K562 (cell line): ENCODE measurements at regions not wholly inside any gene's neighbourhood (a gene's known extent, or its start where the extent isn't known, plus 50 kb on each side); places are given as distances from the start of the nearest gene placed in this dataset.

Source experiments
- CCNT2 ChIP-seq: IDR thresholded peaks from 2 replicates; pipeline ENCODE4 v1.6.1; 2011; ENCODE audit warnings: borderline replicate concordance, low read depth, mild to moderate bottlenecking, moderate library complexity, mixed read lengths, low read length; ENCODE audit not compliant: insufficient read length; ENCODE audit errors: extremely low read depth
- CHD4 ChIP-seq: fragments of 200-600 bp; sonication (generic); IDR thresholded peaks from 3 replicates; pipeline ENCODE4 v1.6.1; 2012; ENCODE audit warnings: low read depth, mild to moderate bottlenecking, mixed read lengths, low read length, inconsistent platforms; ENCODE audit not compliant: insufficient read depth, insufficient replicate concordance, poor library complexity, severe bottlenecking
- FOXJ2 ChIP-seq: fragments of 200-800 bp; sonication (Bioruptor generic); IDR thresholded peaks from 2 replicates; pipeline ENCODE4 v1.6.1; 2016; ENCODE audit warnings: missing genetic modification characterization, missing compliant biosample characterization
- HSF4 ChIP-seq: fragments of 250-450 bp; sonication (Bioruptor Pico); IDR thresholded peaks from 2 replicates; pipeline ENCODE4 v2.1.2; 2022; ENCODE audit warnings: mild to moderate bottlenecking, moderate library complexity, borderline replicate concordance
- PCBP1 ChIP-seq: fragments of 200-400 bp; formaldehyde crosslinking; IDR thresholded peaks from 2 replicates; pipeline ENCODE4 v1.6.1; 2018; ENCODE audit warnings: mild to moderate bottlenecking, low read depth, low read length; ENCODE audit not compliant: poor library complexity, severe bottlenecking
- SIRT6 ChIP-seq: IDR thresholded peaks from one replicate; pipeline ENCODE4 v1.6.1; 2012; ENCODE audit warnings: low read depth, mild to moderate bottlenecking, control low read depth, inconsistent platforms, low read length, moderate library complexity
- SRSF3 ChIP-seq: fragments of 200-400 bp; formaldehyde crosslinking; IDR thresholded peaks from 2 replicates; pipeline ENCODE4 v1.6.1; 2016; ENCODE audit warnings: mild to moderate bottlenecking, low read length, moderate library complexity; ENCODE audit not compliant: insufficient read depth
- XRCC5 ChIP-seq: fragments of 200-400 bp; formaldehyde crosslinking; IDR thresholded peaks from 2 replicates; pipeline ENCODE4 v1.6.1; 2017; ENCODE audit warnings: low read depth, mild to moderate bottlenecking, low read length
- ZBTB8A ChIP-seq: fragments of 450-650 bp; IDR thresholded peaks from 2 replicates; pipeline ENCODE4 v1.6.1; 2018; ENCODE audit warnings: mild to moderate bottlenecking, moderate library complexity; ENCODE audit not compliant: partially characterized antibody
- ZNF217 ChIP-seq: sonication (generic); formaldehyde crosslinking; IDR thresholded peaks from 2 replicates; pipeline ENCODE4 v1.8.0; 2022; ENCODE audit warnings: mild to moderate bottlenecking, missing genetic modification reagents
- TF ChIP-seq, protein P1 (sequence below): sonication (generic); formaldehyde crosslinking; IDR thresholded peaks from 2 replicates; pipeline ENCODE4 v1.8.0; 2023; ENCODE audit warnings: mild to moderate bottlenecking, missing genetic modification reagents
- TF ChIP-seq, protein P2 (sequence below), 2 experiments: fragments of 450-650 bp in 1 of 2; sonication (generic) in 1 of 2; formaldehyde crosslinking in 1 of 2; IDR thresholded peaks; 2 replicates each; pipeline versions ENCODE4 v1.7.1 to v1.9.0; 2016 to 2022; ENCODE audit warnings: inconsistent platforms in 1 of 2, mild to moderate bottlenecking in 1 of 2, missing genetic modification reagents in 1 of 2
- TF ChIP-seq, protein P3 (sequence below): fragments of 250-450 bp; sonication (Bioruptor Pico); IDR thresholded peaks from 2 replicates; pipeline ENCODE4 v1.8.0; 2021; ENCODE audit warnings: moderate library complexity, mild to moderate bottlenecking, inconsistent platforms

DNA sequence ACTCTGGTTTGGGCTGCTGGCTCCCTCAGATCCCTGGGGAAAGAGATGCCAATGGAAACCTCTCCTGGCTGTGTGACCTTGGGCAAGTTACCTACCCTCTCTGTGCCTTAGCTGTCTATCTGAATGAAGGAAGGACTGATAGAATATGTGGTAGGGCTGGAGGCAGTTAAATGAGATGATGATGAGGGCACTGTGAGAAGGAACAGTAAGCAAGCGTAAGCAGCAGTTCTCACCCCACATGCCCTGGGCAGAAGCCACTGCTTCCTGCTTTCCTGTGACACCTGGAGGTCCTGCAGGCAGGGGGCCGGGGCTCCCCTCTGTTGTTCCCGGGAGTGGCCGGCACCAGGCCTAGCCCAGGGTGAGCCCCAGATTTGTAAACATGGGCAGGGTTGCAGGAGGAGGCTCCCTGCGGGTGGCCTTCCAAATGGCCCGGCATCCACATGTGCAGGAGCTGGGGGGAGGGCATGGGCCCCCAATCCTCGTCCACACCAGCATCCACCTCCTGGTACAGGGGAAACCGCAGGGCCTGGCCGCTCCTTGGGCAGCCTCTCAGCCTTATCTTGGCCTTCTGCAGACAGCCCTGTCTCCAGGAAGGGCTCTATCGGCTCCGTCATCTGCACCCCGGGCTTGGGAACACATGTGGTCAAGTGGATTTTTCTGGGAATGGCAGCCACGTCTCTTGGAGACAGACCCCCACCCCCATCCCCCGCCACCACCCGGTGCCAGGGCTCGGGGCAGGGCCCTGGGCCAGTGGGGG, 235.6 kb upstream of the GSE1 start (continued):
- TF ChIP-seq, protein P1, sequence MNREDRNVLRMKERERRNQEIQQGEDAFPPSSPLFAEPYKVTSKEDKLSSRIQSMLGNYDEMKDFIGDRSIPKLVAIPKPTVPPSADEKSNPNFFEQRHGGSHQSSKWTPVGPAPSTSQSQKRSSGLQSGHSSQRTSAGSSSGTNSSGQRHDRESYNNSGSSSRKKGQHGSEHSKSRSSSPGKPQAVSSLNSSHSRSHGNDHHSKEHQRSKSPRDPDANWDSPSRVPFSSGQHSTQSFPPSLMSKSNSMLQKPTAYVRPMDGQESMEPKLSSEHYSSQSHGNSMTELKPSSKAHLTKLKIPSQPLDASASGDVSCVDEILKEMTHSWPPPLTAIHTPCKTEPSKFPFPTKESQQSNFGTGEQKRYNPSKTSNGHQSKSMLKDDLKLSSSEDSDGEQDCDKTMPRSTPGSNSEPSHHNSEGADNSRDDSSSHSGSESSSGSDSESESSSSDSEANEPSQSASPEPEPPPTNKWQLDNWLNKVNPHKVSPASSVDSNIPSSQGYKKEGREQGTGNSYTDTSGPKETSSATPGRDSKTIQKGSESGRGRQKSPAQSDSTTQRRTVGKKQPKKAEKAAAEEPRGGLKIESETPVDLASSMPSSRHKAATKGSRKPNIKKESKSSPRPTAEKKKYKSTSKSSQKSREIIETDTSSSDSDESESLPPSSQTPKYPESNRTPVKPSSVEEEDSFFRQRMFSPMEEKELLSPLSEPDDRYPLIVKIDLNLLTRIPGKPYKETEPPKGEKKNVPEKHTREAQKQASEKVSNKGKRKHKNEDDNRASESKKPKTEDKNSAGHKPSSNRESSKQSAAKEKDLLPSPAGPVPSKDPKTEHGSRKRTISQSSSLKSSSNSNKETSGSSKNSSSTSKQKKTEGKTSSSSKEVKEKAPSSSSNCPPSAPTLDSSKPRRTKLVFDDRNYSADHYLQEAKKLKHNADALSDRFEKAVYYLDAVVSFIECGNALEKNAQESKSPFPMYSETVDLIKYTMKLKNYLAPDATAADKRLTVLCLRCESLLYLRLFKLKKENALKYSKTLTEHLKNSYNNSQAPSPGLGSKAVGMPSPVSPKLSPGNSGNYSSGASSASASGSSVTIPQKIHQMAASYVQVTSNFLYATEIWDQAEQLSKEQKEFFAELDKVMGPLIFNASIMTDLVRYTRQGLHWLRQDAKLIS (CRISPR knock-in tag) = no peak
- TF ChIP-seq CCNT2 (peak; percentile 81), ZNF217 (CRISPR knock-in tag) (no peak), XRCC5 (peak; percentile 77; the same call in 1 of the 2 replicates), PCBP1 (no peak), SRSF3 (no peak), FOXJ2 (tag) (no peak), ZBTB8A (no peak), SIRT6 (no peak), HSF4 (CRISPR knock-in tag) (no peak), CHD4 (peak; percentile 60)
- TF ChIP-seq, protein P2, sequence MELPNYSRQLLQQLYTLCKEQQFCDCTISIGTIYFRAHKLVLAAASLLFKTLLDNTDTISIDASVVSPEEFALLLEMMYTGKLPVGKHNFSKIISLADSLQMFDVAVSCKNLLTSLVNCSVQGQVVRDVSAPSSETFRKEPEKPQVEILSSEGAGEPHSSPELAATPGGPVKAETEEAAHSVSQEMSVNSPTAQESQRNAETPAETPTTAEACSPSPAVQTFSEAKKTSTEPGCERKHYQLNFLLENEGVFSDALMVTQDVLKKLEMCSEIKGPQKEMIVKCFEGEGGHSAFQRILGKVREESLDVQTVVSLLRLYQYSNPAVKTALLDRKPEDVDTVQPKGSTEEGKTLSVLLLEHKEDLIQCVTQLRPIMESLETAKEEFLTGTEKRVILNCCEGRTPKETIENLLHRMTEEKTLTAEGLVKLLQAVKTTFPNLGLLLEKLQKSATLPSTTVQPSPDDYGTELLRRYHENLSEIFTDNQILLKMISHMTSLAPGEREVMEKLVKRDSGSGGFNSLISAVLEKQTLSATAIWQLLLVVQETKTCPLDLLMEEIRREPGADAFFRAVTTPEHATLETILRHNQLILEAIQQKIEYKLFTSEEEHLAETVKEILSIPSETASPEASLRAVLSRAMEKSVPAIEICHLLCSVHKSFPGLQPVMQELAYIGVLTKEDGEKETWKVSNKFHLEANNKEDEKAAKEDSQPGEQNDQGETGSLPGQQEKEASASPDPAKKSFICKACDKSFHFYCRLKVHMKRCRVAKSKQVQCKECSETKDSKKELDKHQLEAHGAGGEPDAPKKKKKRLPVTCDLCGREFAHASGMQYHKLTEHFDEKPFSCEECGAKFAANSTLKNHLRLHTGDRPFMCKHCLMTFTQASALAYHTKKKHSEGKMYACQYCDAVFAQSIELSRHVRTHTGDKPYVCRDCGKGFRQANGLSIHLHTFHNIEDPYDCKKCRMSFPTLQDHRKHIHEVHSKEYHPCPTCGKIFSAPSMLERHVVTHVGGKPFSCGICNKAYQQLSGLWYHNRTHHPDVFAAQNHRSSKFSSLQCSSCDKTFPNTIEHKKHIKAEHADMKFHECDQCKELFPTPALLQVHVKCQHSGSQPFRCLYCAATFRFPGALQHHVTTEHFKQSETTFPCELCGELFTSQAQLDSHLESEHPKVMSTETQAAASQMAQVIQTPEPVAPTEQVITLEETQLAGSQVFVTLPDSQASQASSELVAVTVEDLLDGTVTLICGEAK (IDR thresholded peaks at IDR 0.05) = no peak
- TF ChIP-seq, protein P2 (CRISPR knock-in tag; IDR thresholded peaks at IDR 0.05) = no peak
- TF ChIP-seq, protein P3, sequence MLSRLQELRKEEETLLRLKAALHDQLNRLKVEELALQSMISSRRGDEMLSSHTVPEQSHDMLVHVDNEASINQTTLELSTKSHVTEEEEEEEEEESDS (CRISPR knock-in tag) = no peak
